ENCODE measurements at regions not wholly inside any gene's neighbourhood (a gene's known extent, or its start where the extent isn't known, plus 50 kb on each side); places are given as distances from the start of the nearest gene placed in this dataset.

GRCh38 chr11:13224324-13224723, 53.3 kb upstream of the BMAL1 start:
- TF ChIP-seq, protein P1, sequence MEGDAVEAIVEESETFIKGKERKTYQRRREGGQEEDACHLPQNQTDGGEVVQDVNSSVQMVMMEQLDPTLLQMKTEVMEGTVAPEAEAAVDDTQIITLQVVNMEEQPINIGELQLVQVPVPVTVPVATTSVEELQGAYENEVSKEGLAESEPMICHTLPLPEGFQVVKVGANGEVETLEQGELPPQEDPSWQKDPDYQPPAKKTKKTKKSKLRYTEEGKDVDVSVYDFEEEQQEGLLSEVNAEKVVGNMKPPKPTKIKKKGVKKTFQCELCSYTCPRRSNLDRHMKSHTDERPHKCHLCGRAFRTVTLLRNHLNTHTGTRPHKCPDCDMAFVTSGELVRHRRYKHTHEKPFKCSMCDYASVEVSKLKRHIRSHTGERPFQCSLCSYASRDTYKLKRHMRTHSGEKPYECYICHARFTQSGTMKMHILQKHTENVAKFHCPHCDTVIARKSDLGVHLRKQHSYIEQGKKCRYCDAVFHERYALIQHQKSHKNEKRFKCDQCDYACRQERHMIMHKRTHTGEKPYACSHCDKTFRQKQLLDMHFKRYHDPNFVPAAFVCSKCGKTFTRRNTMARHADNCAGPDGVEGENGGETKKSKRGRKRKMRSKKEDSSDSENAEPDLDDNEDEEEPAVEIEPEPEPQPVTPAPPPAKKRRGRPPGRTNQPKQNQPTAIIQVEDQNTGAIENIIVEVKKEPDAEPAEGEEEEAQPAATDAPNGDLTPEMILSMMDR (IDR thresholded peaks at IDR 0.05) = no peak
- no peak overlapping the region for H3K27ac ChIP-seq
- no peak overlapping the region for H3K4me3 ChIP-seq
- no peaks in the 10 kb centered on the region for H3K27me3 ChIP-seq
- no peaks in the 10 kb centered on the region for H3K4me1 ChIP-seq
- no peaks in the 10 kb centered on the region for H3K9me3 ChIP-seq
- DNase-seq (ENCODE audit: low spot score) = no peak
- H3K36me3 ChIP-seq = no peaks in the 10 kb centered on the region

- no peak for DNase-seq (ENCODE audit: low spot score)
- H3K4me3 ChIP-seq = no peak overlapping the region
- TF ChIP-seq, protein P1 (IDR thresholded peaks at IDR 0.05) = no peak
Observed at GRCh38 chr11:13225038-13226001, 52.3 kb upstream of the BMAL1 start.

GRCh38 chr11:13227676-13228255, 49.8 kb upstream of the BMAL1 start:
- Histone ChIP-seq H3K27me3 (no peaks in the 10 kb centered on the region), H3K36me3 (no peaks in the 10 kb centered on the region), H3K4me1 (no peaks in the 10 kb centered on the region), H3K9me3 (no peaks in the 10 kb centered on the region), H3K27ac (no peak overlapping the region), H3K4me3 (no peak overlapping the region)
- TF ChIP-seq, protein P1 (IDR thresholded peaks at IDR 0.05) = no peak
- DNase-seq (ENCODE audit: low spot score) = no peak

More at GRCh38 chr11:13225038-13226001, 52.3 kb upstream of the BMAL1 start:
- Histone ChIP-seq H3K27me3 (no peaks in the 10 kb centered on the region), H3K36me3 (no peaks in the 10 kb centered on the region), H3K4me1 (no peaks in the 10 kb centered on the region), H3K27ac (no peak overlapping the region), H3K9me3 (no peaks in the 10 kb centered on the region)
